ENCODE measurements at regions not wholly inside any gene's neighbourhood (a gene's known extent, or its start where the extent isn't known, plus 50 kb on each side); places are given as distances from the start of the nearest gene placed in this dataset.
"Not testable (repeated sequence)": the region's sequence is repeated elsewhere in the genome, so short reads cannot be mapped to it uniquely, and the experiment has no call there.

DNA sequence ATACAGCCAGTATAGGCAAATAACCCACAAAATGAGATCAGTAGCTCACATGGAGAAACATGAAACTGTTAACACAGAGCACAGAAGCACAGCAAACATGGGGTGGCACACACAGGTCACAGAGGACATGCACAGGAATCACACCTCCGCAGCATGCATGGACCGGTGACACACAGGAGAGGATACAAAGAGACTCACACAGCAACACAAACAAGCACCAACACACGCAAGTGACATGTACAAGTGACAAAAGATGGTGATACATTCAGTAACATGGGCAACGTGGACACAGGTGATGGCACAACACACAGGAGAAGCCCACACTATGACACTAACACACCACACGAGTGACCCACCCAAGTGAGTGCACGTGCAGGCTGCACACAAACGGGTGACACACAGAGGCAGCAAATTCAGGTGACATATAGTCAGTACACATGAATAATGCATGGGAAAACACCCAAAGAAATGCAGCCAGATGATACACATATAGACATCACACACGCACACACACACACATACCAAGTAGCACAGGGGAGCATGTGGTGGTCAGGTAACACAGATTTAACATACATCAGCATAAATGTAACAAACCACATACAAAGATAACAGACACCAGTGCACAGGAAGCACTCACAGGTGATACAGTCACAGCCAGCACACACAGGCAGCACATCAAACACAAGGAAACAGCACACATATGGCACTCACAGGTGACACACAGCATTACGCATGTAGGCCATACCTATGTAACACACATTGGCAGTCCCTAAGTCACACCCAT lies 216.0 kb upstream of the SFSWAP start:
- no peak for DNase-seq

DNA sequence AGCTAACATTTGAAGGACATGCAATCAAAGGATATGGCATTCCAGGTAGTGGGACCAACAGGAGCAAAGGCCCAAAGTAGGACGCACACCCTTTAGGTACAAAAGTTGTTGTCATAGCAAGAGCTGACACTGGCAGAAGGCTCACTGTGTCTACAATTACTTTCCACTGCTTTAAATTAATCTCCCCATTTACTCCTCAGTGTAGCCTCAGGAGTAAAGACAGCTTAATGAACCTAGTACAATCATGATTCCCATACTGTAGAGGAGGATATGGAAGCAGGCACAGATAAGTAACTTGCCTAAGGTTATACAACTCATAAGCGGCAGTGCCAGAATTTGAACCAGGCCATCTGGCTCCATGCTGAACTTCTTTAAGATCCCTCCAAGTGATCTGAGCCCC lies 212.9 kb upstream of the SFSWAP start:
- DNase-seq: no peak

- DNase-seq: no peak
These were observed 211.6 kb upstream of the SFSWAP start for GRCh38 chr12:131499160-131499863.

GRCh38 chr12:131499864-131500190 lies 211.1 kb upstream of the SFSWAP start:
- DNase-seq: no peak

DNA sequence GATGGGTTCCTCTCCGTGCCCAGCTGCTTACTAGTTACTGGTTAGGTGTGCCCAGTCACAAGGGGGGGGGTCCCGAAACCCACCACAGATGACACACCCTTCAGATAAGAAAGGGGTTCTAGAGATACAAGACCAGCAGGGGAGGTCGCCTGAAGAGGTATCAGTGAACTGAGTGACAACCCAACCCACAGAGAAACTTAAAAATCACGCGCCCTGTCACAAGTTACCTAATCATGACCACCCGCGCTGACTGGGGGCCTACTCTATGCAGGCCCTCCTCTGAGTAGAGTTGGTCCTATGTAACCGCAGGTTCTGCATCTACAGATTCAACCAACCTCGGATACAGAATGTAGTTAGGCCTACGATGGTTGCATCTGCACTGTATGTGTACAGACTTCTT lies 210.3 kb upstream of the SFSWAP start:
- no peak for DNase-seq

DNA sequence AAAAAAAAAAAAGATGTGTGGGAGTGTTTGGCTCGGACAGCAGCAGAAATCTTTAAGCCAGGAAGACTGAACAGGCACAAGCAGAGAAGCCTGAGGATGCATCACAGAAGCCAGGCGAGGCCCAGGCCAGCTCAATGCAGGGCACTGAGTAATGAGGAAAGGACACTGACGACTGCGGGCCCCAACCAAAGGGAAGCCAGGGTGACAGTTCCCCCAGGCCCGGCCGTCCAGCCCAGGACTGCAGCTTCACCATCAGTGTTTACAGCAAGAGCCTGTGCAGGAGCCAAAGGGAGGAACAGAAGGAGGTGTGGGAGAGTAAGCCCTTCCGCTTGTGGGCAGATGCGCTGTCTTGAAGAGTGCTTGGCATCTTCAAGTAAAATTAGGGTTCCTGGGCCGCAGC lies 205.3 kb upstream of the SFSWAP start:
- DNase-seq: no peak

- no peak for DNase-seq
These were observed 204.5 kb upstream of the SFSWAP start for GRCh38 chr12:131506426-131506825.

GRCh38 chr12:131507094-131507493 lies 203.8 kb upstream of the SFSWAP start:
- no peak for DNase-seq

DNA sequence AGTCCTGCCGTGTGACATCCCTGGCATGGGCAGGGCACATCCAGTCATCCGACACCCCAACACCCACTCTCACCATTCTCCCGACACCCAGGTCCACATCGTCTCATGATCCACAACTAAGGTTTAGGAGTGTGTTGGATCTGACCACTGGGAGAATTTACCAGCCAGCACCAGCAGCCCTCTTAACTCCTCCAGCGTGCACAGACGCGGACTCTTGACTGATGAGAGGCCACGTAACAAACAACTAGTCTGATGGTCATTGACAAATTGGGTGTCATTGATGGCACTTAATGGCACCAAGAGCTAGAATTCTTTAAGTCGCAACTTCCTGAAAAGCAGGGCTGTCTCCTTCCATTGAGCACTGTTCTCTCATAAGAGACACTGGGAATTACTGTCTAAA lies 203.0 kb upstream of the SFSWAP start:
- DNase-seq: no peak

- no peak for DNase-seq
These were observed 201.2 kb upstream of the SFSWAP start for GRCh38 chr12:131509701-131510100.

DNA sequence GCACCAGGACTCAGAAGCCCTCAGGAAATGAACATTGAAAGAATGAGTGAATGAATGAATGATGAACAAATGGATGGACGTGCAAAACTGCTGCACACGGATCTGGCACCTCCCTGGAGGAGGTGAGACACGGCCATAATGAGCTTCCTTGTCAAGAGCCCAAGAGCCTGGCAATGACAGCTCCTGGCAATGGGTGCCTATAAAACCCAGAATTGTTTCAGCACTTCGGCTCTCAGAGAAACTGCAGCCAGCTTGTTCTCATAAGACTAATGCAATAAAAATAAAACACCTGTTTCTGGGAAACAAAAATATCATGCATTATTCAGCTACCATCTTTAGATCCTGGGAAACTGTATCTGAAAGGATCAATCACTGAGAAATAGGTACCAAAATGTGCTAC lies 200.5 kb upstream of the SFSWAP start:
- no peak for DNase-seq

GRCh38 chr12:131511391-131511802 lies 199.5 kb upstream of the SFSWAP start:
- peak; percentile 82 for DNase-seq

DNA sequence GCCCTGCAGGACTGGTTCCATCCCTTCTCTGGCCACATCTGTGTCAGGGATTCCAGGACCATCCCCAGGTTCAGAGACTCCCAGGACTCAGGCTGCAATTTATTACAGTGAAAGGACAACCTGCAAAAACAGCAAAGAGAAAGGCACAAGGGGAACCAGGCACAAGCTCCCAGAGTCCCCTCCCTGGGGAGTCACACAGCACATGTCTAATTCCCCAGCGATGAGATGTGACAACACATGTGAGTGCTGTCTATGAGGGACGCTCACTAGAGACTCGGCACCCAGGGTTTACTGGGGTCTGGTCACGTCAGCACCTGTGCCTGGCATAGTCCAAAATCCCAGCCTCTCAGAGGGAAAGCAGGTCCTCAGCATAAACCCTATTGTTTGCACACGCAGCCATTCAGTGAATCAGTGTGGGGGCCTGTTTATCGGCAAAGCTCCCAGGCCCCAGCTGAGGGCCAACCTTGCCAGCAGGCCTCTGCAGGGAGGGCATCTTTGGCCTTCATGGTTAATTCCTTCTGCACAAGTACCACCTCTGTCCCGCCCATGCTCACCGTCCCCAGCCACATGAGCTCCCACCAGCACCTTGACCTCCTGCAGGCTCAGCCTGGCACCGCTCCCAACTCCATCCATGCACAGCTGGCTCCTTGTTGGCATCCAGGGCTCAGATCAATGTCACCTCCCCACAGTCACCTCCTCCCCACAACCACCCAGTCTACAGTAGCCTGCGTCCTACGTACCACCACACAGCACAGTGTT lies 198.9 kb upstream of the SFSWAP start:
- DNase-seq: no peak

DNA sequence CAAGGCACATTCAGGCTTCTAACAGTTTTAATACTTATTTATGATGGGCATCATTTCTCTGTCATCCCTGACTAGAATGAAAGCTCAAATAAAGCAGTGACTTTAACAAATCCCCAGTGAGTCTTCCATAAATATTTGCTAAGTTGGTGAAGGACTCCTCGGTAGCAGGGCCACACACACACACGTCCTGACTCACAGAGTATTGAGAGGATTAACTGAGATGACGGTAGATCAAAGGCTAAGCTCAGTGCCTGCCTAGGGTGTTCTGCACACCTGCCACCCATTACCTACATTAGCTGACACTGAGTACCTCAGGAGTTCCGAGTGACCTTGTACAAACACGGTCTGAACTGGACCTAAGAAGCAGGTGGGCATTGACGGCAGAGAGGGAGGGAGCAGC lies 197.3 kb upstream of the SFSWAP start:
- no peak for DNase-seq

DNA sequence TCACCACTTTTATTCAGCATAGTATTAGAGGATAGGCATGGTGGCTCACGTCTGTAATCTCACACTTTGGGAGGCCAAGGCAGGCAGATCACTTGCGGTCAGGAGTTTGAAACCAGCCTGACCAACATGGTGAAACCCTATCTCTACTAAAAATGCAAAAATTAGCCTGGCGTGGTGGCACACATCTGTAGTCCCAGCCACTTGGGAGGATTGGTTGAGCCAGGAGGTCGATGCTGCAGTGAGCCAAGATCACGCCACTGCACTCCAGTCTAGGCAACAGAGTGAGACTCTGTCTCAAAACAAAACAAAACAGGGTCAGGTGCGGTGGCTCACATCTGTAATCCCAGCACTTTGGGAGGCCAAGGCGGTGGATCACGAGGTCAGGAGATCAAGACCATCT lies 190.3 kb upstream of the SFSWAP start:
- not testable (repeated sequence) for DNase-seq

GRCh38 chr12:131521326-131521725 lies 189.6 kb upstream of the SFSWAP start:
- DNase-seq: no peak

GRCh38 chr12:131525795-131526508 lies 184.9 kb upstream of the SFSWAP start:
- no peak for DNase-seq

DNA sequence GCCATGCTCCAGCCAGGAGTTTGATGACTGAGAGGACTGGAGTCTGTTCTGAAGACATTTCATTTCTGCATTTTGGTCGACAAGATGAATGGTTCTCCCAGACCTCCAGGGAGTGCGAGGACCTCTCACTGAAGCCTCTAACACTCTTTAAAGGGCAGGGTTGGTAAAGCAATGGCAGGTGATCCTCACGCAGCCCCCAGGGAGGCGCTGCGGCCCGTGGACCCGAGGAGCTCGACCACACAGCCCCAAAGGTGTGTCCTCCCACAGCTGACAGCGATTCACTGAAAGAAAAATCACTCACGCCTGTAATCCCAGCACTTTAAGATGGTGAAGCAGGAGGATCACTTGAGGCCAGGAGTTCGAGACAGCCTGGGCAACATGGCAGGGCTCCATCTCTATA lies 183.8 kb upstream of the SFSWAP start:
- DNase-seq: no peak

DNA sequence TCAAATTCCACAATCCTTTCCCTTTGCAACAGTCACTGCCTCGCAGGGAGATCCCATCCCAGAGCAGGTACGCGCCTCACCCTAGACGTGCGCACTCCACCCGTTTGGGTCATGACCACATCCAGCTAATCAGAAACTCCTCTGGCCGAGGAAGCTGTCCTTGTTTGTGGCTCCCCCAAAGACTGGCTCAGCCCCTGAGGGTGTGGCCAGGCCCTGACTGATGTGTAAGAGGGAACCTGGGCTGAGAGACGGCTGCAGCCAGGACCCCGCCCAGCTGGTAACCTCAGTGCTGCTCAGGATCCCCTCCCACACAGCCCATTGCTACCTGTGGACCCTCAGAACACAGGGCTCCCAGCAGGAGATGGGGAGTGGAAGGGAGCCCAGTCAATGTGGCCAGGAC lies 183.2 kb upstream of the SFSWAP start:
- no peak for DNase-seq

DNA sequence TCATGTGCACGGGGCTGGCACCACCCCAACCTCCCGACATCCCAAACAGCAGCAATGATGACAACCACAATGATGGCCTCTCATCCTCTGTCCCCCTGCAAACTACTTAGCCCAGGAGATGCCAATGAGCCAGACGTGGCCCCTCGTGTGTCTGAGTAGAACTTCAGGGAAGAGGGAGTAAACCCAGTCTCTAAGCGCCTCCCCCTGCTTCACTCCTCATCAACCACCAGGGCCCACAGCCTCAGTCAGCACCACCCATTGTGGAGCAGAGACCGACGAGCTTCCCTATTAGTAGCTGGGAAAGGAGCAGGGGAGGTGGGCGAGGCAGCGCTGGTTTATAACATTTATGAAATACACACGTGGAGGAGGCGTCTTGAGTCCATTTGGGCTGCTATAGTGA lies 182.7 kb upstream of the SFSWAP start:
- no peak for DNase-seq

DNA sequence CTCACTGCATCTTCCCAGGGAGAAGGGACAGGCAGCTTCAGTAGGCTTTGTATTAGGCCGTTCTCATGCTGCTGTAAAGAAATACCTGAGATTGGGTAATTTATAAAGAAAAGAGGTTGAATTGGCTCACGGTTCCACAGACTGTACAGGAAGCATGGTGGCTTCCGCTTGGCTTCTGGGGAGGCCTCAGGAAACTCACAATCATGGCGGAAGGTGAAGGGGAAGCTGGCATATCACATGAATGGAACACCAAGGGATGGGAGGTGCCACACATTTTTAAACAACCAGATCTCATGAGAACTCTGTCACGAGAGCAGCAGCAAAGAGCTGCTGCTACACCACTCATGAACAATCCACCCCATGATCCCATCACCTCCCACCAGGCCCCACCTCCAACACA lies 182.2 kb upstream of the SFSWAP start:
- DNase-seq: no peak

DNA sequence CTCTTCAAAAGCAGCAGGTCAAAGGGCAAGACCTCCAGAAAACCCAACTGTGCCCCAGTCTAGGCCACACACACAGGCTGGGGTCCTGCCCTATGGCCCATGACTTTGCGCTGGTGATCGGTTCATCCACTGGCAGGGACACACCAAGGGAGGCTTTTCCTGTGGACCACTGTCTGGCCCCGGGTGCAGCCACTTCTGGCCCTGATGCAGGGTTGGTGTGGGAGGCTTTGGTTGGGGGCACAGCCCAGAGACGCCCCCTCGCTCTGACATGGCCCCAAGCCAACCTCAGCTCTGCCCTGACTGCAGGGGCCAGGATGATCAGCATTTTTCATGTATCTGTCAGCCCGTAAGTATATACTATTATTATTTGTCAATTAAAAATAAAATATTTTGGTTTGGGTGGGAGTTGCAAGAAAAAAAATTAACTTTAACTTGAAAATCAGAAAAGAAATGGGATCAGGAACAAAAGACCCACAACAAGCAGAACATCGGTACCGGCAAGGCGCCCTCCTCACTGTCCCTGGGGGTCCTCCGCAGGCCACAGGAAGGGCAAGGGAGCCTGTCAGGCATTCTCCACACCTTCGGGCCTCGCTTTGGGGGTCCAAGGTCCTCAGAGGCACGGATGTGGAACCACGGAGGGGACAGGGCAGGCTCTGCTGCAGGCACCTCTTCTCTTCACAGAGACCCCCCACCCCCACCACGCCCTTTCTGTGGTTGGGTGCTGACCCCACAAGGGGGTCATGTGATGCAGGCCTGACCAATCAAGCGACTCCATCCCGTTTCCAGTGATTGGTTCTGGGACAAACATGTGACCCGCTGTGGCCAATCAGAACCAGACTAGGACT lies 181.5 kb upstream of the SFSWAP start:
- no peak for DNase-seq

DNA sequence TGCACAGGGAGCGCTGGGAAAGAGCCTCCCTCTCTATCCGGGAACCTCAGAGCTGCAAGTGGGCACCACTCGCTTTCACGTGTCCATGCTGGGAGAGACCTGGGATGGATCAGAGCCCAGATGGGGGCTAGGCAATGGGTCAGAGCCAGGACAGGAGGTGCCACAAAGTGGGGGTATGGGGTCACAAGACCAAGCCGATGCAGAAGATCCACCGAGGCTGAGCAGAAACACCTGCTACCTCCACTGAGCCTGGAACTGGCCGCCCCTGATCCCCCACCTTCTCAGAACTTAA lies 180.9 kb upstream of the SFSWAP start:
- DNase-seq: no peak
